Astrocyte of the hippocampus (primary cell): ENCODE measurements at regions not wholly inside any gene's neighbourhood (a gene's known extent, or its start where the extent isn't known, plus 50 kb on each side); places are given as distances from the start of the nearest gene placed in this dataset.
"Not testable (repeated sequence)": the region's sequence is repeated elsewhere in the genome, so short reads cannot be mapped to it uniquely, and the experiment has no call there.

Experiments
- DNase-seq: peaks from one replicate; pipeline ENCODE4 v3.0.0; 2011; ENCODE audit warnings: low read depth, low spot score

GRCh38 chr7:113392841-113393540 lies 274.6 kb upstream of the SMIM30 start:
- no peak for DNase-seq

GRCh38 chr7:113392421-113392820 lies 274.1 kb upstream of the SMIM30 start:
- no peak for DNase-seq

- no peak for DNase-seq
These were observed 270.8 kb upstream of the SMIM30 start for GRCh38 chr7:113389112-113389646.

- no peak for DNase-seq
These were observed 265.3 kb upstream of the SMIM30 start for GRCh38 chr7:113383638-113384037.

- no peak for DNase-seq
These were observed 261.4 kb upstream of the SMIM30 start for GRCh38 chr7:113379746-113380145.

- no peak for DNase-seq
These were observed 256.6 kb upstream of the SMIM30 start for GRCh38 chr7:113374955-113375354.

GRCh38 chr7:113373863-113374262 lies 255.5 kb upstream of the SMIM30 start:
- DNase-seq, result no peak

GRCh38 chr7:113371416-113372043 lies 253.2 kb upstream of the SMIM30 start:
- DNase-seq, result peak; percentile 83

- DNase-seq, result peak; percentile 16
These were observed 252.6 kb upstream of the SMIM30 start for GRCh38 chr7:113370910-113371309.

- DNase-seq, result no peak
These were observed 249.9 kb upstream of the SMIM30 start for GRCh38 chr7:113368256-113368655.

- peak; percentile 12 for DNase-seq
These were observed 248.8 kb upstream of the SMIM30 start for GRCh38 chr7:113367041-113367586.

- no peak for DNase-seq
These were observed 247.8 kb upstream of the SMIM30 start for GRCh38 chr7:113366122-113366521.

GRCh38 chr7:113349339-113349738 lies 231.0 kb upstream of the SMIM30 start:
- DNase-seq, result no peak

- DNase-seq, result peak; percentile 56
These were observed 221.3 kb upstream of the SMIM30 start for GRCh38 chr7:113339661-113340060.

- no peak for DNase-seq
These were observed 219.8 kb upstream of the SMIM30 start for GRCh38 chr7:113338071-113338696.

GRCh38 chr7:113336838-113337237 lies 218.5 kb upstream of the SMIM30 start:
- DNase-seq, result not testable (repeated sequence)

- peak; percentile 3 for DNase-seq
These were observed 213.0 kb upstream of the SMIM30 start for GRCh38 chr7:113331155-113331898.

GRCh38 chr7:113321201-113321600 lies 202.8 kb upstream of the SMIM30 start:
- DNase-seq, result peak; percentile 30

- DNase-seq, result no peak
These were observed 202.1 kb upstream of the SMIM30 start for GRCh38 chr7:113320419-113320818.

- DNase-seq, result no peak
These were observed 196.2 kb upstream of the SMIM30 start for GRCh38 chr7:113314594-113314993.

GRCh38 chr7:113308399-113308798 lies 190.0 kb upstream of the SMIM30 start:
- DNase-seq, result no peak

GRCh38 chr7:113307147-113307546 lies 188.8 kb upstream of the SMIM30 start:
- DNase-seq, result no peak
